ENCODE measurements at regions not wholly inside any gene's neighbourhood (a gene's known extent, or its start where the extent isn't known, plus 50 kb on each side); places are given as distances from the start of the nearest gene placed in this dataset.
"Not testable (repeated sequence)": the region's sequence is repeated elsewhere in the genome, so short reads cannot be mapped to it uniquely, and the experiment has no call there.

DNA sequence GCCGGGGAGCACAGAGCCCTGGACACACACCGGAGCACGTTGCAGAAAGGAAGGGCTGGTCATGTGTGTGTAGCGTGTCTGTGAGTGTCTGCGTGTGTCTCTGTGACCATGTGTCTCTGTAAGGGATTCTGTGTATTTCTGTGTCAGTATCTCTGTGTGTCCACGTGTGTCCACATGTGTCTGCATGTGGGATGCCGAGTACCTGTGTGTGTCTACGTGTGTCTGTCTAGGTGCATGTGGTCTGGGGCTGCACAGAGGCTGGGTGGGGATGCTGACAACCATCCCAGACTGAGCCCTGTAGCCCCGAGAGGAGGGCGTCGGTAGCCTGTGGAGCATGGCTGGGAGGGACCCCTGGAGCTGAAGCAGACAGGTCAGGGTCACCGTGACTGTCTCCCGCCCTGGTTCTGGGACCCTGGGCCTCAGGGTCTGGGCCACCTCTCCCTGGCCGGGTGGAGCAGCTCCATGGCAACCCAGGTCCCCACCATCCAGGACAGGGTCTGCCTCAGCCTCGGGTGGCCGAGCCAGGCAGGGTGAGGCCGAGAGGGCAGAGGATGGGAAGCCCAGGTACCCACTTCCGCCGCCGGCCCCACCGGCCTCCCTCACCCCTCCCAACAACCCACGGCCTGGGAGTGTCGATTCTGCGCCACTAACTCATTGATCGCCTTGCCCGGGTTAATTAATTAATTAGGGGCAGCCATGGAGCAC is 122.7 kb downstream of the FAM53A start:
- no peak for DNase-seq (ENCODE audit: low spot score)

DNA sequence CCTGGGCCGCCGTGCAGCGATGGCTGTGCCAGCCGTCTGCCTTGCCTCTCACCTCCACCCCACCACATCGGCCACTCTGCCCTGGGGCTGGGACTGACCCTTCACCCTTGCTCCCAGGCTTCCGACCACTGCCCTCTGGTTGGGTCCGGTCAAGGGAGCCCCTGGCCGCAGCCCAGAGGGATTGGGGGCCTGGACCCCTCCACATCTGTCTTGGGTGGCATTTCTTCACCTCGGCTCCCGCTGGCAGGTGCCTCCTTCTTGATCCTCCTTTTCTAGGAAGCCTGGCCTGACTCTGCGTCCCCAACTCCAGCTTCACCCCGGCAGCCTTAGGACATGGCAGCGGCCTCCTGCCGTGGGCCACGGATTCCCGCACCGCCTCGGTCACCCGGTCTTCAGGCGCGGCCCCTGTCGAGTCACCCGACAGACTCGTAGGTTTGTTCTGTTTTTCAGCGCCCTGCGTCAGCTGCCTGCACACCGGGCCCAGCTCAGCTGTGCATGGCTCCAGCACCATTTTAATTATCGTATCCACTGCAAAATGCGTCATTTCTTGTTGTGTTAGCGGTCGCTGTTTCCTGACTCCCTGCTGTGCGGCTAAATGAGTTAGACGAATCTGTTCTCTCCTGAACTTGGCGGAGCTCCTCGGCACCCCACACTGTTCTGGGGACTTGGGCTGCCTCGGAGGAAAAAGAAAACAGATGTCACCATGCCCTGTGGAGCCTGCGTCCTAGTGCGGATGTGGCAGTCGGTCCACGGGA is 124.0 kb downstream of the FAM53A start:
- no peak for DNase-seq (ENCODE audit: low spot score)

DNA sequence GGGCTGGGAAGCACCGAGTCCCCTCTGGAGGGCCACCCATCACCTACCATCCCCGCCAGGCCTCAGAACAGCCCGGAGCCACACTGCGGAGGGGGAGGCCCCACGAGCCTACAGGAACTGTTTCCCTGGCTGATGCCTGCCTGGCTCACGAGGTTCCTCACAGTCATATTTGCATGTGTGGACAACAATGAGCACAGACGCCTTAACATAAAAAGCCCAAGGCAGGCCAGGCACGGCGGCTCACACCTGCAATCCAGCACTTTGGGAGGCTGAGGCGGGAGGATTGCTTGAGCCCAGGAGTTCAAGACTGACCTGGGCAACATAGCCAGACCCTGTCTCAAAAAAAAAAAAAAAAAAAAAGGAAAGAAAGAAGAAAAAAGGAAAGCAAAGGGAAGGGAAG is 125.9 kb downstream of the FAM53A start:
- DNase-seq (ENCODE audit: low spot score), result no peak

DNA sequence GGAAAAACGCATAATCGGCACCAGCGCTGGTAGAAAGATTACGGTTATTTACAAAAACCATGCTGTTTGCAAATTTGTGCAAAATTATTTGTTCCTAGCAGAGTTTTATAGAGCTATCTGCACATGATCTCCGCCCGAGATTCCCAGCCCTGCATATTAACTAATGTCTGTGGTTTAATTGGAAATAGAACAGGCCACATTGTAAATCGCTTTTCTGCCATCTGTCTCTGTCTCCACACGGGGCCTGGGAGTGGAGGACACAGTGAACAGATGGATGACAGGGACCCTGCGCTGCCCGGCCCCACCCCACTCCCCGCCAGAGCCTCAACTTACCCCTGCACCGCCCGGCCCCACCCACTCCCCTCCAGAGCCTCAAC is 126.9 kb downstream of the FAM53A start:
- no peak for DNase-seq (ENCODE audit: low spot score)

DNA sequence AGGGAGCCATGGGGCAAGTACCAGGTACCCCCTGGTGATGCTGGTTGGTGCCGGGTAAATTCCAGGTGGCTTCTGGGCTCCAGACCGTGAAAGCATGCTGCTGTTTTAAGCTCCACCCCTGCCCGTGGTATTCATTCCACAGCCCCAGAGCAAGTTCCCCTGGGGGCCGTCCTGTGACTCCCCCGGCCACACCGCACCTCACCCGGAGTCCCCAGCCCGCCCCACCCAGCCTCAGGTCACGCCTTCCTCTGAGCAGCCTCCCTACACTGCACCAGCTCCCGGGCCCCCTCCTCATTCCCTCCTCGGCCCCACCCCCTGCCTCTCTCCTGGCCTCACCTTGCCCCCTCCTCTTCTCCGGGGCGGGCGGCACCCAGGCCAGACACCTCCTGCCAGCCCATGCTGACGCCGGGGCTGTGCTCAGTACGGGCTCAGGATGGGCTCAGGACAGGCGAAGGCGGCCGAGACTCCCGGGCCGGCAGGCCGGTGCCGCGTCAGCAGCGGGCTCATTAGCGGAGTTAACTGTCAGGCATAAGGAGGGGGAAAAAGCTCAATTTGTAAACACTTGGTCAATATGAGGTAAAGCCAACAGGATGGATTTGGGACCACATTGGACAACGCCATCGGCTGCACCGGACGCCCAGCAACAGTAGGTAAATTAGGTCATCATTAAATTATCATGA is 127.4 kb downstream of the FAM53A start:
- DNase-seq (ENCODE audit: low spot score), result no peak

DNA sequence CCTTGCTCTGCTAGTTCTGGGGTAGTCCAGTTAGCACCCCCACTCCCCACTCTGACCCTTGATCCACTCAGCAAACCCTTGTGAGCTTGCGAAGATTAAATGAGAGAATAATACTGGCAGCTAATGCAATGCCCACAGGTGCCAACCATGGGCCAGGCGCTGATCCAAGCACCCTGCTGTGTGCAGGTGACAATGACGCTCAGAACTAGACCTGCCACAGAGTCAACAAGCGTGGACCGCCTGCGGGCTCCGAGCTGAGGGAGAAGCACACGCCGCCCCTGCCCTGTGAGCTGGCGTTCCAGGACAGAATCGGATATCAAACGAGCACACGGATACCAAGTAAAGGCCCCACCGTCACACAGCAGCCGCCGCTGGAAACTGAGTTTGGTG is 129.2 kb downstream of the FAM53A start:
- DNase-seq (ENCODE audit: low spot score), result no peak

DNA sequence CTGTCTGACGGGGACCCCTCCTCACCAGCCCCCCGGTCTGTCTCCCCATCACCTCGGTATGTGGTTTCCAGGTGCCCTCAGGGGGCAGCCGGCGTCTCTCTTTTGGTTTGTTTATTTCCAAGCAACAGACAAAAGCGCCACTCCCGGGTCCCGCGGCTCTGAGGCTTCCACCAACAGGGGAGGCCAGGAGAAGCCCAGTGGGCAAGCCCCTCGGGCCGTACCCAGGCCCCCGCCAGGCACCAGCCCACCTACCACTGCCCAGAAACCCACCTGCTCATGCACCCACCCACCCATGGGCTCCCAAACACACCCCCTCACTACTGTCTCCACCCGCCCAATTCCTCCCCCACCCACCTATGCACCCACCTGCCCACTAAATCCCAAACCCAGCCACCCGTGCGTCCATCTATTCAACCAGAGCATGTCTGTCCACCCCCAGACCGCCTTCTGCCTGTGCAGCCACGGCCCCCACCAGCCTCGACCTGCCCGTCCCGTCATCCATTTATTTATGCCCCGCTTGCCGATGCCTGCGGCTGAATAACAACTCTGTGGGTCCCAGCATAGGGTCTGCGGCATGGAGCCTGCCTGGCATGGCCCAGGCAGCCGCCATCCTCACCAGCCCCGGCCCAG is 129.8 kb downstream of the FAM53A start:
- DNase-seq (ENCODE audit: low spot score), result no peak

DNA sequence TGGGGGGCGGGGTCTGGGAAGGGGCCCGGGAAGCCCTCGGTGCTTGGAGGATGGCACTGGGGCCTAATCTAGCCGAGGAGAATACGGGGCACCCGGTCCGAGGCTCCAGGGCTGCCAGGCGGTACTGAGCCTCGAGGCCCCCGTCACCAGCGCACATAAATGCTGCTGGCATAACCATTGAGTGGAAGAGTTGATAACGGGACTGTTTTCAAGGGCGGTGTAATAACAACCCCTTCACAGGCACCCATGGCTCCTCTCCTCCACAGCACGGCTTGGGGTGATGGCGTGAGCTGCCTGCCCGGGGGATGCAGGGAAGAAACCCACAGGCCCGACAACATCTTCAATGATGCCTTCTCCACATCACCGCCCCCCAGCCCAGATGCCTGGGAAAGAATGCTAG is 130.7 kb downstream of the FAM53A start:
- DNase-seq (ENCODE audit: low spot score), result no peak

DNA sequence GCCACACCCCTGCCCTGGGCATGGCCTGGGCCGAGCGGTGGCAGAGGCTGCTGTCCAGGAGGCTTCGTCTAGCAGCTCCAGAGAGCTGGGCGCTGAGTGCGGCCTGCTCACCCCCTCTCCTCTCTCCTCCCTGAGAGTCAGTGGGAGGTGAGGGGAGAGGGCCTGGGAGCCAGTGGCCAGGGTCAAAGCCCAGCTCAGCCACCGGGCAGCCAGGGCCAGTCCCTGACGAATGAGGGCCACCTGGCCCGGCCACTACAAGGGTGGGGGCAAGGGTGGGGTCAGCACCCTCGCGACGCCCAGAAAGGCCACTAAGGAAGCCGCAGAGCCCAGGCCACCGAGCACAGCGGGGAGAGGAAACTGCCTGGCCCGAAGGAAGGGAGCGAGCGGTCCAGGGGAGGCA is 131.7 kb downstream of the FAM53A start:
- DNase-seq (ENCODE audit: low spot score), result no peak

DNA sequence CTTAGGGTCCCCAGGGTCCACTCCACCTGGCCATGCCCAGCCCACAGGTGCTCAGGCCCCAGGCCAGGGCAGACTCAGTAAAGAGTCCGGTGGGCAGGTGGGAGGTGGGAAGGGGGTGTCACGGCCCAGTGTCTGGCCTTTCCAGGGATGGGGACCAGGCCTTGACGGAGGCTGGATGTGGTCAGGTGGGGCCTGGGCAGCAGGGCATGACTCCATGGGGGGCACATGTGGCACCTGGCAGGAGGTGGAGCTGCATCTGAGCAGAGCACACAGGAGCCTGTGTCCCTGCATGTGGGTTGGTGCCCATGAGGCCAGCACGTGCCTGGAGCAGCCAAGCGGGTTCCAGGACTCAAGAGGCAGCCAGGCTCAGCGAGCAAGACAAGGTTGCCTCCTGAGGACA is 132.9 kb downstream of the FAM53A start:
- no peak for DNase-seq (ENCODE audit: low spot score)

DNA sequence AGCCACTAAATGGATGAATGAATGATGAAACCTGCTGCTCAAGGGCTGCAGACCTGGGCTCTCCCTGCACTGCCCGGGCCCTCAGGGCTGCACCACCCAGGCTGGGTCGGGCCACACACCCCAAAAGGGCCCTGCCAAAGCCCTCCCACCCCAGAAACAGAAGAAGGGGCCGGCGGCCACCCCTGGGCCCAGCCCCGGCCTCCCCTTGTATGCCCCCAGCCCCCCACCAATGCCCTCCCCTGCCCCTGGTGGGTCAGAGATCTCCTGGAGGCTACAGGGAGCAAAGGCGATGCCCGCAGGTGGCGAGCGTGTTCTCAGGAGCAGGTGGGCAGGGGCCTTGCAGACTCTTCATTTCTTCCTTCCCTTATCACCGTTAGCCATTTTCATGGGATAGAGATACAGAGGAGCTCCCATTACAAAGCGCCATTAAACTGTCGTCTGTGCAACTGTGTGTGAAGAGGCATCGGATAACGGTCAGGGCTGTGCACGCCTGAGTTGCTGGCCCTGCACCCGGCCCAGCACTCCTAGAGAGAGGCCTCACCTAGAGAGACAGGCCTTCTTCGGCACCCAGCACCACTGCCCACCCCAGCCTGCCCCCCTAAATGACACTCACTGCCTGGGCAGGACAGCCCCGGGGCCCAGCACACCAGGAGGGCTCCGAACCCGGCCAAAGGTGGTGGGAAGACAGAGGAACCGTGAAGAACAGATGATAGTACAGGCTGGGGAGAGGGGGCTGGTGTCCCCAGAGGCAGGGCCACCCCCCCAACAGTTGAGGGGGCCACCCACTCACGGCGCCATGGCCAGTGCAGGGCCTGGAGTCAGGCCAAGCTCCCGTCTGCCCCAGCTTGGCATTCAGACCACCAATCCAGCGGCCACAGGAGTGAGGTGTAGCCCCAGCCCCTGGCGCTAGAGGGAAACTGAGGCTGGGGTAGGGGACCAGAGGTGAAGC is 133.7 kb downstream of the FAM53A start:
- DNase-seq (ENCODE audit: low spot score), result no peak

DNA sequence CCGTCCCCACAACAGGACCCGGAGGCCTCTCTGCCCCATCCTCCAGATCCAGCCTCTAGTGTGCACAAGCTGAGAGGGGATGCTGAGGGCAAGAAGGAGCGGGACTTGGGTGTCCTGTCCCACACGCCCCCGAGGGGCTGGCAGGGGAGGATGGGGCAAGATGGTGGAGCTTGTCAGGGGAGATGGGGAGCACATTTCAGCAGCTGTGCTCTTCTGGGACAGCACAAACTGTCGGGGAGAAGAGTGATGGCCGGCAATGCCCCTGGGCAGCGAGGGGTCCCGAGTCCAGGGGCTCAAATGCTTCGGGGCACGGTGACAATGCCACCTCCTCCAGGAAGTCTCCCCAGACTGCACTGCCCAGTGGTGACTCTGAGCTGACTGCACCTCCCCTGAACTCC is 134.5 kb downstream of the FAM53A start:
- no peak for DNase-seq (ENCODE audit: low spot score)

DNA sequence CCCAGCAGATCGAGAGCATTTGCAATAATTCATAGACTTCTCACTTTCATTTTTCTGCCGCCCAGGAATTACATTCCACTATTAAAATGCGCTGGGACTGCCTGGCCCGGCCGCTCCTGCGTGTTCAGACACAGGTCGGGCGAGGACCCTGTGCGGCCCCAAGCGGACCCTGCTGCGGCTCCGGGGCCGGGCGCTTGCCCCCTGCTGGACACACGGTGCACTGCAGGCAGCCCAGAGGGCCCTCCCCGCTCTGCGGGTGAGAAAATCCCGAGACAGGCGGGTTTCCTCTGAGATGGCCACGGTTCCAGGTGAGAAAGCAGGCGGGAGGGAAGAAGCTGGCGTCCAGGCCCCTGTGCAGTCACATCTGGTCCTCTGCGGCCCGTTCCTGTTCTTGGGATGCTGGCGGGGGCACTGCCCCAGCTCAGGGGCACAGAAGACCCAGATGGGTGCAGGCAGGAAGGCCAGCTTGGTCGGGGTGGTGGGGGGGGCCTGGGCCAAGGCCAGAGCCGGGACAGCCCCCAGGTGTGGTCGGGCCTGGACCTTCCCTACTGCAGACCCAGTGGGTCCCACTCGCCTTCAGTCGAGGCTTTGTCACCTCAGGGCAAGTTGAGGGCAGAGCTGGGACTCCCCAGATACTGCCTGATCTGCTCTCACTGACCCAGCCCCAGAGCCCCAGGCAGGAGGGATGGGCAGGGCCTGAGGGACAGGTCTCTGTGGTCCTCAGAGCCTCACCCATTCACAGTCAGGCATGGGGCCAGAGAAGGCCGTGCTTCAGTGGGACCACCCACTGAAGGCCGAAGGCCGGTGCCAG is 135.1 kb downstream of the FAM53A start:
- peak; percentile 28 for DNase-seq (ENCODE audit: low spot score)

DNA sequence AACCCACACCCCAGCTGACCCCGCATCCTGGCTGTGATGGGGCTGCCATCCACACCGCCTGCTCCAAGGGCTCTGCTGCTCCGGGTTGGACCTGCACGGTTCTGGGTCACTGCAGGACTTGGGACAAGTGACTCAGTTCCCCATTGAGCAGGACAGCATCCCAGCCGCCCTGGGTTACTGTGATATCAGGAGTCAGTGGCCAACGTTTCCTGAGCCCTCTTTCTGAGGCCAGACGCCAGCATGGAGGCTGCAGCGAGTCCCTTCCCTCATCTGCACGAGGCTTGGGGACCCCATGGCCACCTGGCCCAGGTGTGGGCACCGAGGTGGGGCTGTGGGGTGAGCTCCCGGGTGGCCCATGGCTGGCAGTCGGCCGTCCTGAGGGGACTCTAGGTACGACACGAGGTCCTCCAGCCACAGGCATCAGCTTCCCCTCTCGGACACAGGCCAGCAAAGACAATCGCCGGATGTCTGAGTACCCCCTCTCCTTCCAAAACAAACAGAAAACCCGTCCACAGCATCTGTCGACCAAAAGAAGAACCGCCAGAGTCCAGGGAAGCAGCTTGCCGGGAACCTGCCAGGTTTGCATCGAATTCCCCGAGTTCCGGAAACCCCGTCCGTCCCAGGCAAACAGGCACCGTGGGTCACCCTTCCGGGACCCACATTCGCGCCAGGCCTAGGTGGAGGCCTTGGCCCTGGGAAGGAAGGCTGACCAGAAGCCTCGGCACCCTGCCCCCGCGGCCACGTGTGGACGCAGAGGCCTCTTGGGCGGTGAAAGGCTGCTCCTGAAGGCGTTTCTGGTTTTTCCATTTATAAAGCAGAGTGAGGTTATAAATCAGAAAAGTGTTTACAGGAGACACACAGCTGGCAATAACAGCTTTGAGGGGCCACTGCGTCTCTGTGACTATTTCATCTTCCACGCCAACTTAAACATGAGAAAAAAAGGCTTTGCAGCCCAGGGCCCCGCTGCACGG is 136.0 kb downstream of the FAM53A start:
- DNase-seq (ENCODE audit: low spot score), result no peak

DNA sequence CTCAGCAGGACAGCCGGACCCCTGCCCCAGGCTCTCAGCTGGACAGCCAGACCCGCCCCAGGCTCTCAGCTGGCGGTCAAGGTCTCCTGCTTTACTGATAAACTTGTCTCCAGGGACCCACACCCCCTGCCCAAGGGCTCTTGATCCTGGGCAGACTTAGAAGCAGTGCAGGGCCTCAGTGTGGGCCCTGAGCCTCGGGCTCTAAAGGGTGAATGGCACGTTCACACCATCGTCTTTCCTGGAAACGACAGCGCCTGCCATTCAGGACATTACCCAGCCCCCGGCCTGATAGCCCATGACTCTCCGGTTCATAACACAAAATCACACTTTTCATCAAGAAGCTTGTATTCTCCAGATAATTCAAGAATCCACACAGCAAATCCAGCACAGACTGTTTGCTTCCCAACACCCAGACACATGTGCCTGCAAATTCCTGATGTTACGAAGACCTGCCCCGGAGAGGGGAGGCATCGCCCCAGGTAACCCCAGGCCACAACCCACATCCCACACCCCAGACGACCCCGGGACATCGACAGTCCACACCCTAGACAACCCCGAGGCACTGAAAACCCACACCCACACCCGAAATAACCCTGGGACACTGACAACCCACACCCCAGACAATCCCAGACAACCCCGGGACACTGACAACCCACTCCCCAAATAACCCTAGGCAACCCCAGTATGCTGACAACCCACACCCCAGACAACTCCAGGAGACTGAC is 136.8 kb downstream of the FAM53A start:
- no peak for DNase-seq (ENCODE audit: low spot score)

DNA sequence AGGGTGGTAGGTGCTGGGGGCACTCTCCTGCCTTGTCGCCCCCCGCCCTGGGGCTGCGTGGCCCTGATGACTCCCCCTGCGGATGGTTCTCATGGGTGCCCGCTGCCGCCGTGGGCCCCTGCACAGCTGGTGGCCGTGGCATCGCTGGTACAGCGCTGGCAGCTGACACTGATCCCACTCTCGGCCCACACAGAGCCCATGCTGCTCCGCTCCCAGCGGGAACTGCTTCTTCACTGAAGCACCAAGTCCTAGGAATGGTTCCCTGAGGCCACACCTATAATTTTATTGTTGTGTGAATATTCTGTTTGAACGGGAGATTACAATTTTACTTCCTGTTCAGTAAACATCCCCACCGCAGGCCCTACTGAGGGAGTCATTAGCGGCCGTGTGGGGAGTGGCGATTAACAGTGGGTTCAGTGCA is 138.6 kb upstream of the NKX1-1 start:
- no peak for DNase-seq (ENCODE audit: low spot score)

DNA sequence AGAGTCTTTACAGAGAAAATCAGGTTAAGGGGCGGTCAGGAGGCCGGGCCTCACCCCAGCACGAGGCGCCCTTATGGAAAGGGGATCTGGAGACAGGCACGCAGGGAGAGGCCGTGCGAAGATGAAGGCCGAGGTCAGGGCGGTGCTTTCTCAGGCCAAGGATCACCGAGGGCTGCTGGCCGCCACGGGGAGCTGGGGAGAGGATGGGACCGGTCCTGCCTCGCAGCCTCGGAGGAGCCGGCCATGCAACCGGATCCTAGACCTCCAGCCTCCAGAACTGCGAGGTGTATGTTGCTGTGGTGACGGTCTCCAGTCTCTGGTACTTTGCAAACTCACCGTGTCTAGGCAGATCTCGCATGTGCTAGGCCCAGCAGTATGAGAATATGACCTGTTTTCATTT is 138.2 kb upstream of the NKX1-1 start:
- DNase-seq (ENCODE audit: low spot score), result not testable (repeated sequence)

DNA sequence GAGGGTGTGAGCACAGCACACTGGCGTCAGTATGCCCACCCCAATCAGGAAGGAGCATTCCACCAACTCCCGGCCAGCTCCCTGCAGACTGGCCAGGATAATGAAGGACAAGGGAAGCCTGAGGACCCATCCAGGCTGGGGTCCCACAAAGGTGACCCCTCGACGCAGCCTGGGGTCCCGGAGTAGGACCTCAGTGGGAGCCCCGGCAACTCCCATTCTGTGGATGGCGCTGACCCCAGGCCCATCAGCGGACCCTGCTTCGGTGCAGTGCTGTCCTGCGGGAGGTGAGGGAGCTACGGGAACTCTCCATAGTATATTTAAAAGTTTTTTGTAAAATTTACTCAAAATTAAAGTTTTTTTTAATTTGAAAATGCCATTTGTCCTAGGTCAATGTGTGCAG is 137.7 kb upstream of the NKX1-1 start:
- no peak for DNase-seq (ENCODE audit: low spot score)
